Fibroblast of the aortic adventitia (primary cell): ENCODE measurements at regions not wholly inside any gene's neighbourhood (a gene's known extent, or its start where the extent isn't known, plus 50 kb on each side); places are given as distances from the start of the nearest gene placed in this dataset.
"Not testable (repeated sequence)": the region's sequence is repeated elsewhere in the genome, so short reads cannot be mapped to it uniquely, and the experiment has no call there.

Experiments
- DNase-seq: peaks from one replicate; pipeline ENCODE4 v3.0.0-alpha.2; 2010; ENCODE audit warnings: low read depth
- H3K4me3 ChIP-seq: 2 replicates; pipeline ENCODE4 v1.5.1; 2011; ENCODE audit warnings: low read depth, mild to moderate bottlenecking, control low read depth, low read length, moderate library complexity
- TF ChIP-seq, protein P1 (sequence below): IDR thresholded peaks from 2 replicates; pipeline ENCODE4 v1.5.1; 2011; ENCODE audit warnings: mild to moderate bottlenecking, low read length, control low read depth, inconsistent platforms; ENCODE audit not compliant: insufficient read depth

DNA sequence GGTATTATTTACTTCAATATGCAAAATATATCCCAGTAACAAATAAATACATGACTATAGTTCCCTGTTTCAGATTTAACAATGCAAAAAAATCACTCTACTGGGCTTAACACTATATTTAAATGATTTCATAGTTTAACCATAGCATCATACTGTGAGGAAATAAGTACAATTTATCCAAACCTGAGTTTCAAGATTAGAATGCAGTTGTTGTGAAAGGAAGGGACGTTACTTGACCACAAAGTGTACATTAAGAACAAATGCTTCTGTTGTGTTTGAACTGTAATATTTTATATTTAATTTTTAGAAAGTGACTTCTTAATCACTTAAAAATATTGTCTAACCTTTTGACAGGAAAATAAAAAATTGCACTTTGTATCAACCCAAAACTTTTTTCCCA, 1747.9 kb upstream of the SPRY2 start:
- no peak for DNase-seq
- TF ChIP-seq, protein P1, sequence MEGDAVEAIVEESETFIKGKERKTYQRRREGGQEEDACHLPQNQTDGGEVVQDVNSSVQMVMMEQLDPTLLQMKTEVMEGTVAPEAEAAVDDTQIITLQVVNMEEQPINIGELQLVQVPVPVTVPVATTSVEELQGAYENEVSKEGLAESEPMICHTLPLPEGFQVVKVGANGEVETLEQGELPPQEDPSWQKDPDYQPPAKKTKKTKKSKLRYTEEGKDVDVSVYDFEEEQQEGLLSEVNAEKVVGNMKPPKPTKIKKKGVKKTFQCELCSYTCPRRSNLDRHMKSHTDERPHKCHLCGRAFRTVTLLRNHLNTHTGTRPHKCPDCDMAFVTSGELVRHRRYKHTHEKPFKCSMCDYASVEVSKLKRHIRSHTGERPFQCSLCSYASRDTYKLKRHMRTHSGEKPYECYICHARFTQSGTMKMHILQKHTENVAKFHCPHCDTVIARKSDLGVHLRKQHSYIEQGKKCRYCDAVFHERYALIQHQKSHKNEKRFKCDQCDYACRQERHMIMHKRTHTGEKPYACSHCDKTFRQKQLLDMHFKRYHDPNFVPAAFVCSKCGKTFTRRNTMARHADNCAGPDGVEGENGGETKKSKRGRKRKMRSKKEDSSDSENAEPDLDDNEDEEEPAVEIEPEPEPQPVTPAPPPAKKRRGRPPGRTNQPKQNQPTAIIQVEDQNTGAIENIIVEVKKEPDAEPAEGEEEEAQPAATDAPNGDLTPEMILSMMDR: no peak
- no peak overlapping the region for H3K4me3 ChIP-seq

DNA sequence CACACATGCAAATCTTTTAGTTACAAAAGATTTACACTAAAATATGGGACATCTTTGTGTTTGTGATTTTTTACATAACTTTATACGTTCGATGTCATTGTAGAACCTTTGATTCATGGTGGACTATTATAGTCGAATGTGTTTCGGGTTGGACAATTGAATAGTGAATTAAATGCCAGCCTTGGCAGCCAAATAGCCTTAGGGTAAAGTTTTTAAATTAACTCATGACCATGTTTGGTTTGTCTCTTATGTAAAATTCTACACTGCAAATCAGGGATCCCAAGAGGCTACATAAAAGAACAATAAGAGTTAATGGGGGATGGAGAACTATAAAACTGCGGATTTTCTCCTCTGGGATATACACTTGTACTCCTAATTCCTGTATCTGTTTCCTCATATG, 1735.6 kb upstream of the SPRY2 start:
- DNase-seq: no peak
- H3K4me3 ChIP-seq: no peak overlapping the region
- TF ChIP-seq, protein P1: no peak

- no peak overlapping the region for H3K4me3 ChIP-seq
- no peak for DNase-seq
- TF ChIP-seq, protein P1: no peak
These were observed 1729.5 kb upstream of the SPRY2 start for GRCh38 chr13:82070416-82070815.

DNA sequence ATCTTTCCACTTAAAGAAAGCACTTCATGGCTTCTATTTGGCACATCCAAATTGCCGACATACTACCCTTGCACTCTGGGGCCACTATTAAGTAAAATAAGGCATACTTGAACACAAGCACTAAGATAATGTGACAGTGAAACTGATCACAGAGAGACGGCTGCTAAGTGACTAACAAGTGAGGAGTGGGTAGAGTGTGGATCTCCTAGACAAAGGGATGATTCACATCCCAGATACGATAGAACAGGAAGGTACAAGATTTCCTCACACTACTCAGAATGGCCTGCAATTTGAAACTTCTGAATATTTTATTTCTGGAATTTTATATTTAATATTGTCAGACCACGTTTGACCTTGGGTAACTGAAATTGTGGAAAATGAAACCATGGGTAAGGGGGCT, 1721.8 kb upstream of the SPRY2 start:
- no peak overlapping the region for H3K4me3 ChIP-seq
- no peak for DNase-seq
- TF ChIP-seq, protein P1: no peak

DNA sequence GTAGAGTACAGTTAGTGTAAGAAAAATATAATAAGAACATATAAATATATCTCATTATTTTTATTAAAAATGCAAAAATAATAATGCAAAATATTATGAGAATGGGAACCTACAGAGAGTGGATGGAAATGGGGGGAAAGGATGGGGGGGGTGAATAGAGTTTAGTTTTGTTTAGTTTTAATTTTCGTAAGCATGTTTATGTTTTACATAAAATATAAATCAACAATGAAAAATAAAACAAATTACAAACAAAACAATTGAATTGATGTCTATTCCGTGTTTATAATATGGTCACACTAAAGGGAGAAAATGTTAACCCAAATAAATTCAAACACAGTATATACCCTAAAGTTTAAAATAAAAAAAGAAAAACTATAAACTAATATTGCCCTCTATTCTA, 1717.4 kb upstream of the SPRY2 start:
- DNase-seq: no peak
- H3K4me3 ChIP-seq: no peak overlapping the region
- TF ChIP-seq, protein P1: no peak

GRCh38 chr13:82045316-82045715, 1704.4 kb upstream of the SPRY2 start:
- not testable (repeated sequence) for H3K4me3 ChIP-seq

GRCh38 chr13:82036602-82037001, 1695.7 kb upstream of the SPRY2 start:
- no peak overlapping the region for H3K4me3 ChIP-seq
- TF ChIP-seq, protein P1: no peak
- no peak for DNase-seq

More at GRCh38 chr13:82045316-82045715, 1704.4 kb upstream of the SPRY2 start:
- not testable (repeated sequence) for DNase-seq
